ENCODE measurements at regions not wholly inside any gene's neighbourhood (a gene's known extent, or its start where the extent isn't known, plus 50 kb on each side); places are given as distances from the start of the nearest gene placed in this dataset.

- TF ChIP-seq CTCF (IDR thresholded peaks at IDR 0.05) (no peak), EZH2 (IDR thresholded peaks at IDR 0.05) (no peak)
Measured at GRCh38 chr18:22040533-22040932, 128.9 kb upstream of the GATA6 start.

Data from neural progenitor cell (in vitro differentiated cells).